ENCODE measurements at regions not wholly inside any gene's neighbourhood (a gene's known extent, or its start where the extent isn't known, plus 50 kb on each side); places are given as distances from the start of the nearest gene placed in this dataset.

GRCh38 chr18:25604196-25604893 is 252.4 kb upstream of the ZNF521 start:
- TF ChIP-seq, protein P1, sequence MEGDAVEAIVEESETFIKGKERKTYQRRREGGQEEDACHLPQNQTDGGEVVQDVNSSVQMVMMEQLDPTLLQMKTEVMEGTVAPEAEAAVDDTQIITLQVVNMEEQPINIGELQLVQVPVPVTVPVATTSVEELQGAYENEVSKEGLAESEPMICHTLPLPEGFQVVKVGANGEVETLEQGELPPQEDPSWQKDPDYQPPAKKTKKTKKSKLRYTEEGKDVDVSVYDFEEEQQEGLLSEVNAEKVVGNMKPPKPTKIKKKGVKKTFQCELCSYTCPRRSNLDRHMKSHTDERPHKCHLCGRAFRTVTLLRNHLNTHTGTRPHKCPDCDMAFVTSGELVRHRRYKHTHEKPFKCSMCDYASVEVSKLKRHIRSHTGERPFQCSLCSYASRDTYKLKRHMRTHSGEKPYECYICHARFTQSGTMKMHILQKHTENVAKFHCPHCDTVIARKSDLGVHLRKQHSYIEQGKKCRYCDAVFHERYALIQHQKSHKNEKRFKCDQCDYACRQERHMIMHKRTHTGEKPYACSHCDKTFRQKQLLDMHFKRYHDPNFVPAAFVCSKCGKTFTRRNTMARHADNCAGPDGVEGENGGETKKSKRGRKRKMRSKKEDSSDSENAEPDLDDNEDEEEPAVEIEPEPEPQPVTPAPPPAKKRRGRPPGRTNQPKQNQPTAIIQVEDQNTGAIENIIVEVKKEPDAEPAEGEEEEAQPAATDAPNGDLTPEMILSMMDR (IDR thresholded peaks at IDR 0.05; ENCODE audit: low read length), result no peak
- no peak for TF ChIP-seq EZH2 (IDR thresholded peaks at IDR 0.05; ENCODE audit: borderline replicate concordance, low read length)

Measured in OCI-LY1 (cell line).